AG04450 (cell line): ENCODE measurements at regions not wholly inside any gene's neighbourhood (a gene's known extent, or its start where the extent isn't known, plus 50 kb on each side); places are given as distances from the start of the nearest gene placed in this dataset.

Source experiments
- CTCF ChIA-PET: fragments of 300-600, 350-600 bp; formaldehyde crosslinking; extraction: SDS; loops from one replicate; lab custom pipeline; 2022; ENCODE audit warnings: antibody characterized with exemption, inconsistent platforms; lab: Charles Lee
- POLR2A ChIA-PET: fragments of 350-600 bp; formaldehyde crosslinking; extraction: SDS; loops from one replicate; lab custom pipeline; 2021; ENCODE audit warnings: antibody characterized with exemption, inconsistent platforms; lab: Yijun Ruan, JAX
- DNase-seq: peaks from one replicate; pipeline ENCODE4 v3.0.0-alpha.2; 2011; ENCODE audit warnings: low read depth, low spot score
- H3K27ac ChIP-seq: one replicate; pipeline ENCODE4 v1.5.1; 2012; ENCODE audit warnings: low read depth, low read length, control low read depth
- H3K27me3 ChIP-seq: one replicate; pipeline ENCODE4 v1.6.0; 2012; ENCODE audit warnings: low read length; ENCODE audit not compliant: control insufficient read depth, insufficient read depth
- H3K4me3 ChIP-seq: 2 replicates; pipeline ENCODE4 v1.5.1; 2011; ENCODE audit warnings: mild to moderate bottlenecking, low read depth, low read length, control low read depth
- H3K9me3 ChIP-seq: 2 replicates; pipeline ENCODE4 v1.5.1; 2012; ENCODE audit warnings: low read length; ENCODE audit not compliant: control insufficient read depth, insufficient read depth
- CTCF ChIP-seq: IDR thresholded peaks from 2 replicates; pipeline ENCODE4 v1.5.1; 2011; ENCODE audit warnings: low read depth, low read length, control low read depth, inconsistent platforms

- Histone ChIP-seq H3K27ac (no peak overlapping the region), H3K9me3 (no peaks in the 10 kb centered on the region), H3K4me3 (no peak overlapping the region), H3K27me3 (no peaks in the 10 kb centered on the region)
- POLR2A ChIA-PET, result no interaction called here
- no peak for TF ChIP-seq CTCF
- CTCF ChIA-PET, result no interaction called here
- no peak for DNase-seq
Measured at GRCh38 chr4:125382995-125383394, 68.2 kb downstream of the FAT4 start.

GRCh38 chr4:125387770-125388169 lies 73.0 kb downstream of the FAT4 start:
- no peak overlapping the region for H3K27ac ChIP-seq
- no peak overlapping the region for H3K4me3 ChIP-seq
- ChIA-PET CTCF (interaction anchor here (0.8 kb wide), 1 partner anchor 364 kb away, joined by 3 read pairs; no protein-coding TSS in a partner anchor), POLR2A (no interaction called here)
- H3K27me3 ChIP-seq, result no peaks in the 10 kb centered on the region
- no peak for DNase-seq
- no peak for TF ChIP-seq CTCF
- H3K9me3 ChIP-seq, result no peaks in the 10 kb centered on the region

- H3K27me3 ChIP-seq, result no peaks in the 10 kb centered on the region
- H3K27ac ChIP-seq, result no peak overlapping the region
- DNase-seq, result peak; percentile 23
- ChIA-PET POLR2A (no interaction called here), CTCF (interaction anchor here (0.8 kb wide), 1 partner anchor 363 kb away, joined by 3 read pairs; no protein-coding TSS in a partner anchor)
- no peak overlapping the region for H3K4me3 ChIP-seq
- H3K9me3 ChIP-seq, result no peaks in the 10 kb centered on the region
- no peak for TF ChIP-seq CTCF
Measured at GRCh38 chr4:125388613-125389012, 73.9 kb downstream of the FAT4 start.

GRCh38 chr4:125389713-125390112 lies 75.0 kb downstream of the FAT4 start:
- DNase-seq, result peak; percentile 86
- Histone ChIP-seq H3K9me3 (no peaks in the 10 kb centered on the region), H3K27ac (peak overlapping the region; percentile 89), H3K27me3 (no peaks in the 10 kb centered on the region), H3K4me3 (no peak overlapping the region)
- ChIA-PET CTCF (interaction anchor here (0.6 to 1.0 kb wide), 2 partner anchors 76 to 1195 kb away, joined by 3 to 5 read pairs; no protein-coding TSS in a partner anchor), POLR2A (interaction anchor here (0.5 to 1.5 kb wide), 2 partner anchors 75 to 536 kb away, joined by 5 read pairs; partner anchors contain the start of gene FAT4)
- no peak for TF ChIP-seq CTCF

GRCh38 chr4:125390126-125390525 lies 75.4 kb downstream of the FAT4 start:
- Histone ChIP-seq H3K9me3 (no peaks in the 10 kb centered on the region), H3K4me3 (peak overlapping the region; percentile 23), H3K27me3 (no peaks in the 10 kb centered on the region), H3K27ac (peak overlapping the region; percentile 89)
- peak; percentile 41 for DNase-seq
- TF ChIP-seq CTCF, result no peak
- POLR2A ChIA-PET, result interaction anchor here (0.6 to 1.5 kb wide), 2 partner anchors 76 to 487 kb away, joined by 4 to 5 read pairs; partner anchors contain the start of gene FAT4
- CTCF ChIA-PET, result interaction anchor here (0.6 to 1.0 kb wide), 2 partner anchors 76 to 1194 kb away, joined by 3 to 5 read pairs; no protein-coding TSS in a partner anchor
